B cell (primary cell): ENCODE measurements at regions not wholly inside any gene's neighbourhood (a gene's known extent, or its start where the extent isn't known, plus 50 kb on each side); places are given as distances from the start of the nearest gene placed in this dataset.
"Not testable (repeated sequence)": the region's sequence is repeated elsewhere in the genome, so short reads cannot be mapped to it uniquely, and the experiment has no call there.

Experiments used
- EZH2 ChIP-seq: IDR thresholded peaks from 2 replicates; pipeline ENCODE4 v1.6.1; 2012; ENCODE audit warnings: borderline replicate concordance, low read depth, mild to moderate bottlenecking, moderate library complexity, low read length; ENCODE audit not compliant: insufficient read depth, poor library complexity, severe bottlenecking
- TF ChIP-seq, protein P1 (sequence below): fragments of 200-600 bp; IDR thresholded peaks from one replicate; pipeline ENCODE4 v1.8.0; 2022; ENCODE audit warnings: antibody characterized with exemption, mild to moderate bottlenecking

DNA sequence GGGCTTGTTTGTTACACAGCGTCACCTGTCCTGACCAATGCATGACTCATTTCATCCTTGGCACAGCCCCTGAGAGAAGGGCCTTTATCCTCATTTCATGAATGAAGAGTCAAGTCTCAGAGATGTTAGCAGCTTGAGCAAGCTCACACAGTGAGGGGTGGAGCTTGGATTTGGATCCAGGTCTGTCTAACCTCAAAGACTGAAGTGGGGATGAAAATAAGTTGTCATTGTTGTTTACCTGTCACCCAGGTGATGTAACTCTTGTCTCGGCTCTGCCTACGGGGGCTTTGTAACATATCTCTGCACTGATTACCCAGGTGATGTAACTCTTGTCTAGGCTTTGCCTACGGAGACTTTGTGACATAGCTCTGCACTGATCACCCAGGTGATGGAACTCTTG lies 4218.2 kb upstream of the OR11H1 start:
- not testable (repeated sequence) for TF ChIP-seq EZH2
- TF ChIP-seq, protein P1, sequence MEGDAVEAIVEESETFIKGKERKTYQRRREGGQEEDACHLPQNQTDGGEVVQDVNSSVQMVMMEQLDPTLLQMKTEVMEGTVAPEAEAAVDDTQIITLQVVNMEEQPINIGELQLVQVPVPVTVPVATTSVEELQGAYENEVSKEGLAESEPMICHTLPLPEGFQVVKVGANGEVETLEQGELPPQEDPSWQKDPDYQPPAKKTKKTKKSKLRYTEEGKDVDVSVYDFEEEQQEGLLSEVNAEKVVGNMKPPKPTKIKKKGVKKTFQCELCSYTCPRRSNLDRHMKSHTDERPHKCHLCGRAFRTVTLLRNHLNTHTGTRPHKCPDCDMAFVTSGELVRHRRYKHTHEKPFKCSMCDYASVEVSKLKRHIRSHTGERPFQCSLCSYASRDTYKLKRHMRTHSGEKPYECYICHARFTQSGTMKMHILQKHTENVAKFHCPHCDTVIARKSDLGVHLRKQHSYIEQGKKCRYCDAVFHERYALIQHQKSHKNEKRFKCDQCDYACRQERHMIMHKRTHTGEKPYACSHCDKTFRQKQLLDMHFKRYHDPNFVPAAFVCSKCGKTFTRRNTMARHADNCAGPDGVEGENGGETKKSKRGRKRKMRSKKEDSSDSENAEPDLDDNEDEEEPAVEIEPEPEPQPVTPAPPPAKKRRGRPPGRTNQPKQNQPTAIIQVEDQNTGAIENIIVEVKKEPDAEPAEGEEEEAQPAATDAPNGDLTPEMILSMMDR = not testable (repeated sequence)
